ENCODE measurements at regions not wholly inside any gene's neighbourhood (a gene's known extent, or its start where the extent isn't known, plus 50 kb on each side); places are given as distances from the start of the nearest gene placed in this dataset.

DNA sequence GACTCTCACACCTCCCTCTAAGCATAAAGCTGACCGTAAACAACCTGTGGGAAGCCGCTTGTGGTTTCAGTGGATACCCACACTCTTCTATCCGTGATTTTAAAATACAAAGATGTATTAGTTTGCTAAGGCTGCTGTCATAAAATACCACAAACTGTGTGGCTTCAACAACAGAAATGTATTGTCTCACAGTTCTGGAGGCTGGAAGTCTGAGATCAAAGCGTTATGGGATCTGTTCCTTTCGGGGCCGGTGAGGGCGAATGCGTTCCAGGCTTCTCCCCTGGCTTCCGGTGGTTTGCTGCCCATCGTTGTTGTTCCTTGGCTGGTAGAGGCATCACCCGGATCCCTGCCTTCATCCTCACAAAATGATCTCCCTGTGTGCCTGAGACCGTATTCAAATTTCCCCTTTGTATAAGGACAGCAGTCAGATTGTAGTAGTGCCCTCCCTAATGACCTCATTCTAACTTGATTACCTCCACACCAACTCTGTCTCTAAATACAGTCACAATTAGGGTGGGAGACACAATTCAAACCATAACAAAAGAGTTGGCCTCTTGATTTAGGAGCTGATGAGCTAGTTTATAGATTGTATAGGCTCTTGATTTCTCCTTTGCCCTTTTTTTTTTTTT is 210.6 kb upstream of the SOX4 start:
- DNase-seq (no peak), ATAC-seq (no peak)
- TF ChIP-seq, protein P1, sequence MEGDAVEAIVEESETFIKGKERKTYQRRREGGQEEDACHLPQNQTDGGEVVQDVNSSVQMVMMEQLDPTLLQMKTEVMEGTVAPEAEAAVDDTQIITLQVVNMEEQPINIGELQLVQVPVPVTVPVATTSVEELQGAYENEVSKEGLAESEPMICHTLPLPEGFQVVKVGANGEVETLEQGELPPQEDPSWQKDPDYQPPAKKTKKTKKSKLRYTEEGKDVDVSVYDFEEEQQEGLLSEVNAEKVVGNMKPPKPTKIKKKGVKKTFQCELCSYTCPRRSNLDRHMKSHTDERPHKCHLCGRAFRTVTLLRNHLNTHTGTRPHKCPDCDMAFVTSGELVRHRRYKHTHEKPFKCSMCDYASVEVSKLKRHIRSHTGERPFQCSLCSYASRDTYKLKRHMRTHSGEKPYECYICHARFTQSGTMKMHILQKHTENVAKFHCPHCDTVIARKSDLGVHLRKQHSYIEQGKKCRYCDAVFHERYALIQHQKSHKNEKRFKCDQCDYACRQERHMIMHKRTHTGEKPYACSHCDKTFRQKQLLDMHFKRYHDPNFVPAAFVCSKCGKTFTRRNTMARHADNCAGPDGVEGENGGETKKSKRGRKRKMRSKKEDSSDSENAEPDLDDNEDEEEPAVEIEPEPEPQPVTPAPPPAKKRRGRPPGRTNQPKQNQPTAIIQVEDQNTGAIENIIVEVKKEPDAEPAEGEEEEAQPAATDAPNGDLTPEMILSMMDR (IDR thresholded peaks at IDR 0.05): no peak
- Histone ChIP-seq H3K4me1 (peaks cover 0 to 4% of the 10 kb centered on the region in 2 donors), H3K4me3 (no peak overlapping the region), H3K9me3 (no peaks in the 10 kb centered on the region), H3K36me3 (no peaks in the 10 kb centered on the region), H3K27ac (no peak overlapping the region), H3K27me3 (no peaks in the 10 kb centered on the region)
- intact Hi-C loops (cut with DNase I): no loop called here

GRCh38 chr6:21383450-21384085 is 210.0 kb upstream of the SOX4 start:
- Histone ChIP-seq H3K9me3 (no peaks in the 10 kb centered on the region), H3K4me3 (no peak overlapping the region), H3K27me3 (no peaks in the 10 kb centered on the region), H3K27ac (no peak overlapping the region), H3K36me3 (no peaks in the 10 kb centered on the region), H3K4me1 (peaks cover 0 to 4% of the 10 kb centered on the region in 2 donors)
- intact Hi-C loops (cut with DNase I): no loop called here
- ATAC-seq (no peak), DNase-seq (no peak)
- TF ChIP-seq, protein P1 (IDR thresholded peaks at IDR 0.05): no peak

DNA sequence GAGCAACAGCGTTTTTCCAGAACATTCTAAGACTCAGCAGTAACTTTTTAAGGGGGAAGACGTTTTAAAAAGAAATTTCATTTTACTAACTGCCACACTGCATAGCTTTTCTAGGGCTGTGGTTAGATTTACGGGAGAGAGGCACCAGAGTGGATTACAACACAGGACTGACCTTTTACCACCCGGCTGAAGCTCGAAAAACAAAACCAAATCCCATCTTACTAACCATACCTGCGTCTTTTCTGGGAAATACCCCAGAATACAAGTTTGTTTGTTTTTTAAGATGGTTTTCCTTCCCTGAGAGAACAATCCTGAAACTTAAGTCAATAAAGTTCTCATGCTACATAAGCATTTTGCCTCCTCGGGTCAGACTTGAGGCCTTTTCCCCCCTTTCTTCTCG is 209.3 kb upstream of the SOX4 start:
- no peaks in the 10 kb centered on the region for H3K27me3 ChIP-seq
- peak in 1 of 4 donors; percentile 26 for DNase-seq
- H3K9me3 ChIP-seq: no peaks in the 10 kb centered on the region
- ATAC-seq: peak; percentile 77
- peaks cover 0 to 4% of the 10 kb centered on the region in 2 donors for H3K4me1 ChIP-seq
- H3K36me3 ChIP-seq: no peaks in the 10 kb centered on the region
- no peak overlapping the region for H3K27ac ChIP-seq
- TF ChIP-seq, protein P1 (IDR thresholded peaks at IDR 0.05): no peak
- no peak overlapping the region for H3K4me3 ChIP-seq
- intact Hi-C loops (cut with DNase I): no loop called here

DNA sequence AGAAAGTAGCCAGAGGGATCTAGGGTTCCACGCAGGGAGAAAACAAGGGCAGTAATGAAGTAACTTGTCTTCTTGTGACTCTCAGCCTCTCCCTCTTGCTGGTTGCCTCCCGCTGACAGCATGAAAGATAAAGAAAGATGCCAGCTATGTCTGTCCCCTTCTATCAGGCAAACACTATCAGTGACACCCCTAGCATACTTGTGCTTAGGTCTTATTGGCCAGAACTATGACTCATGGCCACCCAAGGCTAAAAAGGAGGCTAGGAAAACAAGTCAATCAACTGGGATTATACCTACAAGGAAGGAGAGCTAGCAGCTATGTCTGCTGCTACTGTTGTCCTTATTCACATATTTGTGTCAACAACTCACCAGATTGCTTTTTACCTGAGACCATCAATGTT is 206.8 kb upstream of the SOX4 start:
- intact Hi-C loops (cut with DNase I): no loop called here
- Histone ChIP-seq H3K27me3 (no peaks in the 10 kb centered on the region), H3K4me3 (no peak overlapping the region), H3K9me3 (no peaks in the 10 kb centered on the region), H3K4me1 (peaks cover 0 to 4% of the 10 kb centered on the region in 2 donors), H3K27ac (no peak overlapping the region), H3K36me3 (no peaks in the 10 kb centered on the region)
- ATAC-seq (no peak), DNase-seq (no peak)
- TF ChIP-seq, protein P1 (IDR thresholded peaks at IDR 0.05): no peak

- H3K4me3 ChIP-seq: no peak overlapping the region
- no peak for ATAC-seq
- no peaks in the 10 kb centered on the region for H3K9me3 ChIP-seq
- H3K27me3 ChIP-seq: no peaks in the 10 kb centered on the region
- H3K36me3 ChIP-seq: no peaks in the 10 kb centered on the region
- no peak overlapping the region for H3K27ac ChIP-seq
- H3K4me1 ChIP-seq: no peaks in the 10 kb centered on the region
- TF ChIP-seq, protein P1 (IDR thresholded peaks at IDR 0.05): no peak
- no peak for DNase-seq
- intact Hi-C loops (cut with DNase I): no loop called here
These were observed 202.9 kb upstream of the SOX4 start for GRCh38 chr6:21390532-21391213.

Data from left lung (tissue), 4 donors.